Keratinocyte (primary cell): ENCODE measurements at regions not wholly inside any gene's neighbourhood (a gene's known extent, or its start where the extent isn't known, plus 50 kb on each side); places are given as distances from the start of the nearest gene placed in this dataset.

Experiments used
- DNase-seq: peaks from one replicate; pipeline ENCODE4 v3.0.0-alpha.2; 2011; ENCODE audit warnings: low read depth, missing footprints, low spot score
- FAIRE-seq: peaks from 2 replicates; lab custom pipeline; 2011; peaks lifted over from hg19 to GRCh38; lab: Jason Lieb, UNC
- H2AFZ ChIP-seq: 2 replicates; pipeline ENCODE4 v1.6.0; 2012; ENCODE audit warnings: low read length, control low read depth, inconsistent platforms; ENCODE audit not compliant: control insufficient read depth
- H3K27ac ChIP-seq: 2 replicates; pipeline ENCODE4 v1.5.1; 2011; ENCODE audit warnings: low read length; ENCODE audit not compliant: control insufficient read depth, insufficient read depth
- H3K27me3 ChIP-seq: 3 replicates; pipeline ENCODE4 v1.6.0; 2011; ENCODE audit warnings: low read length; ENCODE audit not compliant: control insufficient read depth, insufficient read depth; ENCODE audit errors: extremely low read depth
- H3K36me3 ChIP-seq, 2 experiments: 2 replicates in 1 of 2; 3 replicates in 1 of 2; pipeline ENCODE4 v1.5.1; 2011; ENCODE audit warnings: low read length in 2 of 2, mild to moderate bottlenecking in 1 of 2; ENCODE audit not compliant: control insufficient read depth in 2 of 2, insufficient read depth in 2 of 2; ENCODE audit errors: extremely low read depth in 1 of 2
- H3K4me1 ChIP-seq: 3 replicates; pipeline ENCODE4 v1.5.1; 2011; ENCODE audit warnings: low read length; ENCODE audit not compliant: control insufficient read depth, insufficient read depth; ENCODE audit errors: extremely low read depth
- H3K4me2 ChIP-seq: 3 replicates; pipeline ENCODE4 v1.6.0; 2011; ENCODE audit warnings: low read depth, low read length; ENCODE audit not compliant: control insufficient read depth, insufficient read depth; ENCODE audit errors: extremely low read depth
- H3K4me3 ChIP-seq, 3 experiments: fragments of 200-600 bp in 1 of 3; sonication (generic) in 1 of 3; 2 replicates in 2 of 3; 3 replicates in 1 of 3; pipeline ENCODE4 v1.5.1; 2011 to 2016; ENCODE audit warnings: low read length in 3 of 3, mild to moderate bottlenecking in 3 of 3, control low read depth in 2 of 3, inconsistent platforms in 1 of 3, low read depth in 1 of 3, mixed read lengths in 1 of 3, mixed run types in 1 of 3, moderate library complexity in 1 of 3; ENCODE audit not compliant: control insufficient read depth in 2 of 3, insufficient read depth in 2 of 3; ENCODE audit errors: extremely low read depth in 1 of 3
- H3K79me2 ChIP-seq: 2 replicates; pipeline ENCODE4 v1.6.0; 2012; ENCODE audit warnings: low read length; ENCODE audit not compliant: control insufficient read depth, insufficient read depth
- H3K9ac ChIP-seq: 3 replicates; pipeline ENCODE4 v1.6.0; 2011; ENCODE audit warnings: low read length; ENCODE audit not compliant: control insufficient read depth, insufficient read depth; ENCODE audit errors: extremely low read depth
- H3K9me1 ChIP-seq: 3 replicates; pipeline ENCODE4 v1.6.0; 2011; ENCODE audit warnings: low read length; ENCODE audit not compliant: control insufficient read depth, insufficient read depth; ENCODE audit errors: extremely low read depth
- H3K9me3 ChIP-seq: 2 replicates; pipeline ENCODE4 v1.5.1; 2012; ENCODE audit warnings: low read depth, low read length; ENCODE audit not compliant: control insufficient read depth
- H4K20me1 ChIP-seq: 3 replicates; pipeline ENCODE4 v1.6.0; 2011; ENCODE audit warnings: low read length; ENCODE audit not compliant: control insufficient read depth, insufficient read depth; ENCODE audit errors: extremely low read depth
- CTCF ChIP-seq, 3 experiments: IDR thresholded peaks in 1 of 3; conservative IDR thresholded peaks in 1 of 3; optimal IDR thresholded peaks in 1 of 3; 2 replicates in 2 of 3; 3 replicates in 1 of 3; pipeline versions ENCODE3 to v1.5.1; 2011; ENCODE audit warnings: low read length in 3 of 3, mild to moderate bottlenecking in 3 of 3, moderate library complexity in 2 of 3, control low read depth in 1 of 3, inconsistent platforms in 1 of 3; ENCODE audit not compliant: insufficient read depth in 2 of 3; ENCODE audit errors: extremely low read depth in 1 of 3
- EZH2 ChIP-seq: IDR thresholded peaks from one replicate; pipeline ENCODE4 v1.6.1; 2012; ENCODE audit warnings: inconsistent platforms, mild to moderate bottlenecking, low read length, moderate library complexity
- dilution Hi-C: fragments of 300-500 bp; cut with MboI; formaldehyde crosslinking; loops from one replicate; pipeline ENCODE4 v1.7.0; 2020; ENCODE audit warnings: low sequenced_read_pairs; ENCODE audit not compliant: extremely low pct_ligation_motif_present

- dilution Hi-C loops, result no loop called here
- no peak overlapping the region for H3K4me3 ChIP-seq
- no peaks in the 10 kb centered on the region for H3K36me3 ChIP-seq
- H3K9ac ChIP-seq, result no peak overlapping the region
- H3K4me1 ChIP-seq, result no peaks in the 10 kb centered on the region
- no peak overlapping the region for H2AFZ ChIP-seq
- H3K79me2 ChIP-seq, result no peaks in the 10 kb centered on the region
- TF ChIP-seq CTCF (optimal IDR thresholded peaks at IDR 0.05 in 1 of 3, IDR thresholded peaks at IDR 0.05 in 1 of 3, conservative IDR thresholded peaks at IDR 0.05 in 1 of 3; ENCODE audit: extremely low read depth in 1 of 3, insufficient read depth in 2 of 3, low read length in 3 of 3), result no peak
- TF ChIP-seq EZH2, result no peak
- H4K20me1 ChIP-seq, result no peaks in the 10 kb centered on the region
- DNase-seq (no peak), FAIRE-seq (no peak)
- H3K27me3 ChIP-seq, result no peaks in the 10 kb centered on the region
- H3K4me2 ChIP-seq, result no peak overlapping the region
- H3K9me3 ChIP-seq, result no peaks in the 10 kb centered on the region
- H3K9me1 ChIP-seq, result no peaks in the 10 kb centered on the region
- no peak overlapping the region for H3K27ac ChIP-seq
Measured at GRCh38 chrX:22373766-22374165, 101.1 kb downstream of the CBLL2 start.

GRCh38 chrX:22376369-22376768 is 103.7 kb downstream of the CBLL2 start:
- H3K36me3 ChIP-seq, result no peaks in the 10 kb centered on the region
- H3K9me3 ChIP-seq, result no peaks in the 10 kb centered on the region
- no peaks in the 10 kb centered on the region for H3K27me3 ChIP-seq
- TF ChIP-seq EZH2 (no peak), CTCF (optimal IDR thresholded peaks at IDR 0.05 in 1 of 3, IDR thresholded peaks at IDR 0.05 in 1 of 3, conservative IDR thresholded peaks at IDR 0.05 in 1 of 3; ENCODE audit: extremely low read depth in 1 of 3, insufficient read depth in 2 of 3, low read length in 3 of 3) (no peak)
- no peaks in the 10 kb centered on the region for H4K20me1 ChIP-seq
- DNase-seq (no peak), FAIRE-seq (no peak)
- no peak overlapping the region for H3K4me3 ChIP-seq
- no peaks in the 10 kb centered on the region for H3K4me1 ChIP-seq
- no peak overlapping the region for H2AFZ ChIP-seq
- dilution Hi-C loops, result no loop called here
- no peak overlapping the region for H3K4me2 ChIP-seq
- no peak overlapping the region for H3K9ac ChIP-seq
- no peak overlapping the region for H3K27ac ChIP-seq
- no peaks in the 10 kb centered on the region for H3K79me2 ChIP-seq
- no peaks in the 10 kb centered on the region for H3K9me1 ChIP-seq
